ENCODE measurements at regions not wholly inside any gene's neighbourhood (a gene's known extent, or its start where the extent isn't known, plus 50 kb on each side); places are given as distances from the start of the nearest gene placed in this dataset.

DNA sequence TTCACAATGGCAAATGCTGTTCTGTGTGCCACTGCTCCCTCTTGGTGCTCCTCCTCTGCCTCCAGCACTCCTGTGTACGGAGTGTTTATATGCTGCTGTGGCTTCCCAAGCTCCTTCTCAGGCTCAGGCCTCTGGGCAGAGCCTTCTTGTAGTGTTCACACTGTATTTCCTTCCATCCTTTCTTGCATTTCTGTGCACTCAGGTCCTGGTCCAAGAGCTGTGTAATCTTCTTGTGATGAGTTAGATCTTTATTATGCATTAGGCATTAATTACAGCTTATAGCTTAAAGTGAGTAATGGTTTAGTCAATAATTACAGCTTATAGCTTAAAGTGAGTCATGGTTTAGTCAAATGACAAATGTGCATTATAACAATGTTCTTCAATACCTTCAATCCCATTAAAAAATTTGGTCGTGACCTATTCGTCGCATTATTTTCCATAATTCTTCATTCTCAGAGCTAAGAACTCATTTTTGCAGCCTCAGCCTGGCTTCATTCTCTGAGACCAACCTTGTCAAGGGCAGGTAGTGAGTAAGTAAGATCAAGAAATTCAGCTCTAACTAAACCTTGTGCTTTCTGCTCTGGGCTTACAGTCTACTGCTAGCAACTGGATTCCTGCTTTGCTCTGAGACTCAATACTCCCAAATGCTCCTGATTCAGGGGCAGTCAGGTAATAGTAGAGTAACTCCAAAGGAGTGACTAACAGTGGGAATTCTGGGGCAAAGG, 154.5 kb upstream of the SPAG17 start:
- no peaks in the 10 kb centered on the region for H3K27me3 ChIP-seq (ENCODE audit: low read length)
- H3K4me1 ChIP-seq (ENCODE audit: low read length), result peaks cover 12% of the 10 kb centered on the region
- H4K20me1 ChIP-seq (ENCODE audit: insufficient read depth, low read depth, low read length), result no peaks in the 10 kb centered on the region
- no peak overlapping the region for H2AFZ ChIP-seq (ENCODE audit: low read length)
- no peaks in the 10 kb centered on the region for H3K79me2 ChIP-seq (ENCODE audit: low read length)
- H3K9me3 ChIP-seq (ENCODE audit: low read length), result no peaks in the 10 kb centered on the region
- no peak for DNase-seq
- no peaks in the 10 kb centered on the region for H3K9me2 ChIP-seq (replicated peaks; ENCODE audit: insufficient read depth, low read length)
- H3K9ac ChIP-seq (ENCODE audit: low read length), result no peak overlapping the region
- no peaks in the 10 kb centered on the region for H3K36me3 ChIP-seq (ENCODE audit: insufficient read depth, low read length)
- no peak overlapping the region for H3K4me2 ChIP-seq (ENCODE audit: low read depth, low read length, poor library complexity, severe bottlenecking)
- H3K4me3 ChIP-seq (ENCODE audit: low read length), result no peak overlapping the region
- H3K27ac ChIP-seq (ENCODE audit: low read length), result no peak overlapping the region

DNA sequence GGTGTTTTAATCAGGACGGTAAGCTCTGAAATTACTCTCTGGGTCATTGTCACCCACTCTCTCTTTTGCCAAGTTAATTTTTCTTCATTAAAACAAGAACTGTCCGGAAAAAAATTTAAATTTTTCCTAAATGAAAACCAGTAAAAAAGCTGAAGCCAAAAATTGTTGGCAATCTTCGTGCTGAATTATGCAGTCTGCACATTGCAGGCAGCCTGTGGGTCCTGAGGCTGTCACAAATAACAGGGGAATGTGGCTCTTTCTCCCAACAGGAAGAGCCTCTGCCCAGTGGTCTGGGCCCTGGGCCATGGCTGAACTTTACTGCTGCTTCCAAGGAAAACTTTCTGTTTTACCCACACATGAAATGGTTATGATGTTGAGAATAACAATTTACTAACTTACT, 153.9 kb upstream of the SPAG17 start:
- H3K36me3 ChIP-seq (ENCODE audit: insufficient read depth, low read length), result no peaks in the 10 kb centered on the region
- H3K4me1 ChIP-seq (ENCODE audit: low read length), result peaks cover 12% of the 10 kb centered on the region
- no peak for DNase-seq
- no peaks in the 10 kb centered on the region for H3K9me2 ChIP-seq (replicated peaks; ENCODE audit: insufficient read depth, low read length)
- H3K9ac ChIP-seq (ENCODE audit: low read length), result no peak overlapping the region
- no peak overlapping the region for H3K4me3 ChIP-seq (ENCODE audit: low read length)
- no peaks in the 10 kb centered on the region for H4K20me1 ChIP-seq (ENCODE audit: insufficient read depth, low read depth, low read length)
- no peaks in the 10 kb centered on the region for H3K79me2 ChIP-seq (ENCODE audit: low read length)
- H3K27ac ChIP-seq (ENCODE audit: low read length), result no peak overlapping the region
- H3K27me3 ChIP-seq (ENCODE audit: low read length), result no peaks in the 10 kb centered on the region
- H3K4me2 ChIP-seq (ENCODE audit: low read depth, low read length, poor library complexity, severe bottlenecking), result no peak overlapping the region
- no peak overlapping the region for H2AFZ ChIP-seq (ENCODE audit: low read length)
- H3K9me3 ChIP-seq (ENCODE audit: low read length), result no peaks in the 10 kb centered on the region

DNA sequence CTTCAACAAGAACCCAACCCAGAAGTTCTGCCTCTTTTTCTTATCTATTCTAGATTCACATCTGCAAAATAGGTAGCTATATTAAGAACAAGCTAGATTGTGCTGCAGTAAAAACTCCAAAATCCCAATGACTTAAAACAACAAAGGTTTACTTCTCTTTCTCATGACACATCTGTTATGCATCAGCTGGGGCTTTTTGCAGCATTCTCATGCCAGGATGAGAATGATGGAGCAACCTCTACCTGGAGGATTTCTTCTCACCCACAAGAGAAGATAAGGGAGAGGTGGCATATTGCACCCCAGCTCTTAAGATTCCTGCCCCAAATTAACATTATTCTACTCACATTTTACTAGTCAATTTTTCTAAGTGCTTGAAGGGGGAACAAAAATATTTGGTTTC, 152.3 kb upstream of the SPAG17 start:
- no peak overlapping the region for H3K4me2 ChIP-seq (ENCODE audit: low read depth, low read length, poor library complexity, severe bottlenecking)
- no peak overlapping the region for H3K27ac ChIP-seq (ENCODE audit: low read length)
- H2AFZ ChIP-seq (ENCODE audit: low read length), result no peak overlapping the region
- H3K9me3 ChIP-seq (ENCODE audit: low read length), result no peaks in the 10 kb centered on the region
- no peaks in the 10 kb centered on the region for H3K36me3 ChIP-seq (ENCODE audit: insufficient read depth, low read length)
- H3K4me3 ChIP-seq (ENCODE audit: low read length), result no peak overlapping the region
- no peaks in the 10 kb centered on the region for H3K9me2 ChIP-seq (replicated peaks; ENCODE audit: insufficient read depth, low read length)
- no peaks in the 10 kb centered on the region for H3K27me3 ChIP-seq (ENCODE audit: low read length)
- no peak for DNase-seq
- H3K79me2 ChIP-seq (ENCODE audit: low read length), result no peaks in the 10 kb centered on the region
- no peaks in the 10 kb centered on the region for H4K20me1 ChIP-seq (ENCODE audit: insufficient read depth, low read depth, low read length)
- H3K4me1 ChIP-seq (ENCODE audit: low read length), result peaks cover 12% of the 10 kb centered on the region
- H3K9ac ChIP-seq (ENCODE audit: low read length), result no peak overlapping the region

DNA sequence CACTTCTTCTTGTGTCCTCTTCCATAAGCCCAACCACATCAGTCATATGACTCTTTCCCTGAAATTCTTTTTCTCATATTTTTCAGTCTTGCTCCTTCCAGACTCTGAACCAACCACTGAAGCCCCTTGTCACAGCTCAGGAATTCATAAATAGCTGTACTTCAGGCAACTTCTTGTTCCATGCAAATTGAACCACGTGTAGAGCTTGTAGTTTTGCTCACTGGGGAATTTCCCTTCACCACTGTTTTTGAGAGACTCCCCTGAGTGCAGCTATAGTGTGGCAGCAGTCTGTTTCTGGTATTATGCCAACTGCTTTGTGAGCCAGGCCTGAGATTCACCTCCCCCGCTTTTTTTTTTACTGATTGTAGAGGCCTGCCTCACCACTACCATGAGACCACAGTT, 150.3 kb upstream of the SPAG17 start:
- Histone ChIP-seq H3K9me2 (replicated peaks; ENCODE audit: insufficient read depth, low read length) (no peaks in the 10 kb centered on the region), H2AFZ (ENCODE audit: low read length) (no peak overlapping the region), H3K9me3 (ENCODE audit: low read length) (no peaks in the 10 kb centered on the region), H4K20me1 (ENCODE audit: insufficient read depth, low read depth, low read length) (no peaks in the 10 kb centered on the region), H3K27ac (ENCODE audit: low read length) (no peak overlapping the region), H3K79me2 (ENCODE audit: low read length) (no peaks in the 10 kb centered on the region), H3K27me3 (ENCODE audit: low read length) (no peaks in the 10 kb centered on the region), H3K4me3 (ENCODE audit: low read length) (no peak overlapping the region), H3K4me1 (ENCODE audit: low read length) (peaks cover 12% of the 10 kb centered on the region), H3K4me2 (ENCODE audit: low read depth, low read length, poor library complexity, severe bottlenecking) (no peak overlapping the region), H3K9ac (ENCODE audit: low read length) (no peak overlapping the region), H3K36me3 (ENCODE audit: insufficient read depth, low read length) (no peaks in the 10 kb centered on the region)
- peak; percentile 62 for DNase-seq

DNA sequence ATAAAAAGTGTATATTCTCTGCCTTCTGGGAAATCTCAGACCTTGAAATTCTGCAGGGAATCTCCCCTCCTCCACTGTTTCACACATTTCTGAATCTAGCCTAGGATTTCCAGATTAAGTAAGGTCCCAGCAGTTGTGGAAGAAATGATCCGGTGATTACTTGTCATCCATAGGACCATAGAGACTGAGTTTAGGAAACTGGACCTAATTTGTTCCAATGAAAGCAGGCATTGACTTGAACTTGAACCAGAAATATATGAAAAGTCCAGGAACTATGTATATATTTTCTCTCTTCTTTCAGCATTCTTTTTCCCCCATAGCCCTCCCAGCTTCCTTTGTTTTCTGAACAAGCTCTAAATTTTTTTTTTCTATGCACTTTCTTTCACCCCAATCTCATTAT, 149.5 kb upstream of the SPAG17 start:
- Histone ChIP-seq H3K79me2 (ENCODE audit: low read length) (no peaks in the 10 kb centered on the region), H3K9me2 (replicated peaks; ENCODE audit: insufficient read depth, low read length) (no peaks in the 10 kb centered on the region), H3K4me3 (ENCODE audit: low read length) (no peak overlapping the region), H3K27ac (ENCODE audit: low read length) (no peak overlapping the region), H3K9ac (ENCODE audit: low read length) (no peak overlapping the region), H3K9me3 (ENCODE audit: low read length) (no peaks in the 10 kb centered on the region), H2AFZ (ENCODE audit: low read length) (no peak overlapping the region), H3K27me3 (ENCODE audit: low read length) (no peaks in the 10 kb centered on the region), H4K20me1 (ENCODE audit: insufficient read depth, low read depth, low read length) (no peaks in the 10 kb centered on the region), H3K36me3 (ENCODE audit: insufficient read depth, low read length) (no peaks in the 10 kb centered on the region), H3K4me1 (ENCODE audit: low read length) (peaks cover 12% of the 10 kb centered on the region), H3K4me2 (ENCODE audit: low read depth, low read length, poor library complexity, severe bottlenecking) (no peak overlapping the region)
- no peak for DNase-seq

DNA sequence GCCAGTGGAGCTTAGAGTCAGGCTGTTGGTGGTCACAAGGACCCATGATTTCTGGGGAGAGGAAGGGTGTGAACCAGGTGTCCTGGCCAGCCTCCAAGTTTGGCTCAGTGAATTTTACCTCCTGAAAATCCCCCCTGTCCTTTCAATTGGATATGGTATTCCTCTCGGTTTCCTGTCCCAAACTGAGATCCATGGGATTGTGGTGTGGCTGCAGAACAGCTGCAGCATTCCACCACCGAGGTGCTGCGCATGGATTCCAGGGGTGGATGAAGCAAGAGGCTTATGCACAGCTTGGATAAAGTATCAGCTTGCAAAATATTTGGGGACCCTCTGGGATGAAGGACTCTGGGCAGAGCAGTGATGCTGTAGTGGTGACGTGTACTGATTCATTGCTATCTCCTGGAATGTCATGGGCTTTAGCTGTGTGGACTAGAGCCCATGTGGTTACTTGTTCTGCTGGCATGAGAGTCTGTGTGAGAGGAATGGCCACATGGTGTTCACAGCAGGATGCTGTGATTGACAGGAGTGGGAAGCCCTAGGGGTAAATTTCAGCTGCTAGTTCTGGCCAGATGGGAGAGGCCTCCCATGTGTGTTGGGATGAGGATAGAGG, 148.7 kb upstream of the SPAG17 start:
- Histone ChIP-seq H3K9me2 (replicated peaks; ENCODE audit: insufficient read depth, low read length) (no peaks in the 10 kb centered on the region), H2AFZ (ENCODE audit: low read length) (no peak overlapping the region), H3K79me2 (ENCODE audit: low read length) (no peaks in the 10 kb centered on the region), H3K4me3 (ENCODE audit: low read length) (no peak overlapping the region), H3K27ac (ENCODE audit: low read length) (no peak overlapping the region), H3K9ac (ENCODE audit: low read length) (no peak overlapping the region), H3K4me1 (ENCODE audit: low read length) (peaks cover 12% of the 10 kb centered on the region), H3K27me3 (ENCODE audit: low read length) (no peaks in the 10 kb centered on the region), H3K36me3 (ENCODE audit: insufficient read depth, low read length) (no peaks in the 10 kb centered on the region), H3K9me3 (ENCODE audit: low read length) (no peaks in the 10 kb centered on the region), H3K4me2 (ENCODE audit: low read depth, low read length, poor library complexity, severe bottlenecking) (no peak overlapping the region), H4K20me1 (ENCODE audit: insufficient read depth, low read depth, low read length) (no peaks in the 10 kb centered on the region)
- DNase-seq, result no peak

DNA sequence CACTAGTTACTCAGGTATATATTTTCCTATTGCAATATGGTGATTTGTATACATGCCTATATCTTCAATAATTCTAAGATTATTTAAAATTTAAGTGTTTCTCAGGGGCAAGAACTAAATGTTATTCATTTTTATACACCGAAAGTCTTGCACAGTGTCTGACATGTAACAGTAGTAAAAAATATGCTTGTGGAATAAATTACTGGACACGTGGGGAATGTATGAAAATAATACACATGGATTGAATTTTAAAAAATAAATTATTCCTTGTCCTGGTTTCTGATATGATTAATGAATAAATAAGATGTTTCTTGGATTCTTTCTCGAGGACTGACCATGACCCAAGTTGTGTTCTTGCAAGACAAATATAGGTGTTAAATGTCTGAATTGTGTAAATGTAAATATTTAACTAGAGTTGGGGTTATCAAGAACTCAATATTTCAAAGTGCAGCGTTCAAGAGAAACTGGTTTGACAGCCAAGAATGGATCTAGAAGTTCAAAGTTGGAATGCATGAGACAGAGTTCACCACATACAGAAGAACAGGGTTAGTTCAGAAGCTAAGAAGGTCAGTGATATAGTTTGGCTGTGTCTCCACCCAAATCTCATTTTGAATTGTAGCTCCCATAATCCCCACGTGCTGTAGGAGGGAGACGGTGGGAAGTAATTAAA, 142.1 kb upstream of the SPAG17 start:
- Histone ChIP-seq H3K27me3 (ENCODE audit: low read length) (no peaks in the 10 kb centered on the region), H4K20me1 (ENCODE audit: insufficient read depth, low read depth, low read length) (no peaks in the 10 kb centered on the region), H3K27ac (ENCODE audit: low read length) (no peak overlapping the region), H3K9me2 (replicated peaks; ENCODE audit: insufficient read depth, low read length) (no peaks in the 10 kb centered on the region), H3K4me3 (ENCODE audit: low read length) (no peak overlapping the region), H3K9me3 (ENCODE audit: low read length) (no peaks in the 10 kb centered on the region), H3K4me2 (ENCODE audit: low read depth, low read length, poor library complexity, severe bottlenecking) (no peak overlapping the region), H3K36me3 (ENCODE audit: insufficient read depth, low read length) (no peaks in the 10 kb centered on the region), H3K79me2 (ENCODE audit: low read length) (no peaks in the 10 kb centered on the region), H3K4me1 (ENCODE audit: low read length) (no peaks in the 10 kb centered on the region), H3K9ac (ENCODE audit: low read length) (no peak overlapping the region), H2AFZ (ENCODE audit: low read length) (no peak overlapping the region)
- no peak for DNase-seq

DNA sequence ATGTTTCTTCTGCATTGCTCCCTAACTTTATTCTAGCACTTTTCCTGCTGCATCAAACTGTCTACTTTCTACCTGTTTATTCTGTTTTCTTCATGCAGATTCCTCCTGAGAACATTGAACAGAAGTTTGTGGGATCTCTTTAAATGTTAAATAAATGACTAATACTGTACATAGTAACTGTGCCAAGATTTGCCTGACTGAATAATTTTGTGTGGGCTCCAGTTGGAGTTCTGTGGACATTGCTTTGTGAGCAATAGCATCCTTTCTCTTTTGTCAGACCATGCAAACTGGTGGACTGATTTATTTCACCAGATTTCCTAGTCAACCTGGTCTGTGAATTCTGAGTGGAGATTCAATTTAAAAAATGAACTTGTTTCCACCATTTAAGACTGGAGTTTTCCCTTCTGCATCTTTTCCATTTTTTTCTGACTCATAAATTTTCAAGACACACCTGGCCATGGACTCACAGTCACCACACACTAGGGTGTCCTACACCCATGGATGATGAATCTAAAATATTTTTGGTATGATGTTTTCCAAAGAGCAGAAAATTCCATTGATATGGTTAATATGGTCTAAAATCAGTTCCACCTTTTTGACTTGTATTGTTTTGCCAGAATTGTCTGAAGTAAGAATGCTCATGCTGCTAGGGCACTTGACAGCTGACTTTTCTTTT, 140.7 kb upstream of the SPAG17 start:
- Histone ChIP-seq H3K9ac (ENCODE audit: low read length) (no peak overlapping the region), H3K9me3 (ENCODE audit: low read length) (no peaks in the 10 kb centered on the region), H3K27me3 (ENCODE audit: low read length) (no peaks in the 10 kb centered on the region), H4K20me1 (ENCODE audit: insufficient read depth, low read depth, low read length) (no peaks in the 10 kb centered on the region), H3K4me2 (ENCODE audit: low read depth, low read length, poor library complexity, severe bottlenecking) (no peak overlapping the region), H3K36me3 (ENCODE audit: insufficient read depth, low read length) (no peaks in the 10 kb centered on the region), H3K27ac (ENCODE audit: low read length) (no peak overlapping the region), H3K4me1 (ENCODE audit: low read length) (no peaks in the 10 kb centered on the region), H2AFZ (ENCODE audit: low read length) (no peak overlapping the region), H3K79me2 (ENCODE audit: low read length) (no peaks in the 10 kb centered on the region), H3K9me2 (replicated peaks; ENCODE audit: insufficient read depth, low read length) (no peaks in the 10 kb centered on the region), H3K4me3 (ENCODE audit: low read length) (no peak overlapping the region)
- no peak for DNase-seq

Data from Karpas-422 (cell line).